Neural cell (in vitro differentiated cells): ENCODE measurements at regions not wholly inside any gene's neighbourhood (a gene's known extent, or its start where the extent isn't known, plus 50 kb on each side); places are given as distances from the start of the nearest gene placed in this dataset.

Experiments
- H2AFZ ChIP-seq: fragments of 200-600, 300-800 bp; sonication (generic), shearing (Covaris generic); 2 replicates; pipeline ENCODE4 v1.6.0; 2014; ENCODE audit warnings: low read depth, mild to moderate bottlenecking, antibody characterized with exemption, low read length, moderate library complexity
- H3F3A ChIP-seq: fragments of 200-600 bp; shearing (Covaris generic); 2 replicates; pipeline ENCODE4 v1.6.1; 2016; ENCODE audit warnings: mild to moderate bottlenecking, moderate library complexity, mixed read lengths, antibody characterized with exemption, low read length; ENCODE audit not compliant: insufficient read depth, poor library complexity, severe bottlenecking
- H3K27ac ChIP-seq: fragments of 200-600, 300-800 bp; sonication (generic), shearing (Covaris generic); 2 replicates; pipeline ENCODE4 v1.5.1; 2014; ENCODE audit warnings: mild to moderate bottlenecking, low read length, moderate library complexity
- H3K27me3 ChIP-seq: fragments of 300-800, 200-600 bp; sonication (generic), shearing (Covaris generic); 2 replicates; pipeline ENCODE4 v1.6.0; 2014; ENCODE audit warnings: mild to moderate bottlenecking, low read depth, low read length, moderate library complexity; ENCODE audit not compliant: insufficient read depth
- H3K36me3 ChIP-seq: fragments of 300-800, 200-600 bp; sonication (generic), shearing (Covaris generic); 2 replicates; pipeline ENCODE4 v1.5.1; 2014; ENCODE audit warnings: mild to moderate bottlenecking, antibody characterized with exemption, low read length, moderate library complexity; ENCODE audit not compliant: insufficient read depth
- H3K4me2 ChIP-seq: fragments of 300-800, 200-600 bp; sonication (generic), shearing (Covaris generic); 2 replicates; pipeline ENCODE4 v1.6.0; 2014; ENCODE audit warnings: mild to moderate bottlenecking, low read length
- H3K4me3 ChIP-seq: fragments of 300-800, 200-600 bp; sonication (generic), shearing (Covaris generic); 2 replicates; pipeline ENCODE4 v1.5.1; 2014; ENCODE audit warnings: mild to moderate bottlenecking, low read length, moderate library complexity
- H3K79me2 ChIP-seq: fragments of 200-600 bp; shearing (Covaris generic); replicated peaks from 2 replicates; pipeline ENCODE4 v1.6.0; 2014; ENCODE audit warnings: mild to moderate bottlenecking, low read length, moderate library complexity; ENCODE audit not compliant: insufficient read depth
- H3K9ac ChIP-seq: fragments of 300-800, 200-600 bp; sonication (generic), shearing (Covaris generic); 2 replicates; pipeline ENCODE4 v1.6.1; 2016; ENCODE audit warnings: mild to moderate bottlenecking, low read length, mixed read lengths
- H3K9me2 ChIP-seq: fragments of 200-600 bp; shearing (Covaris generic); 2 replicates; pipeline ENCODE4 v1.6.1; 2016; ENCODE audit warnings: mild to moderate bottlenecking, low read length, mixed read lengths; ENCODE audit not compliant: insufficient read depth
- H3K9me3 ChIP-seq: fragments of 200-600, 300-800 bp; sonication (generic), shearing (Covaris generic); 2 replicates; pipeline ENCODE4 v1.6.1; 2016; ENCODE audit warnings: mild to moderate bottlenecking, mixed run types, low read length, moderate library complexity, mixed read lengths
- H4K20me1 ChIP-seq: fragments of 200-600 bp; shearing (Covaris generic); 2 replicates; pipeline ENCODE4 v1.6.1; 2016; ENCODE audit warnings: mild to moderate bottlenecking, mixed run types; ENCODE audit not compliant: insufficient read depth
- CTCF ChIP-seq: fragments of 450-650 bp; IDR thresholded peaks from 2 replicates; pipeline ENCODE4 v1.5.1; 2014; ENCODE audit warnings: antibody characterized with exemption, mild to moderate bottlenecking, moderate library complexity; ENCODE audit not compliant: poor library complexity, severe bottlenecking
- EP300 ChIP-seq: fragments of 450-650 bp; conservative IDR thresholded peaks from 2 replicates; pipeline ENCODE4 v1.6.1; 2014; ENCODE audit warnings: antibody characterized with exemption, mild to moderate bottlenecking, moderate library complexity; ENCODE audit not compliant: poor library complexity, severe bottlenecking
- EZH2 ChIP-seq: fragments of 200-600, 300-800 bp; shearing (Covaris generic), sonication (generic); IDR thresholded peaks from 2 replicates; pipeline ENCODE4 v1.6.1; 2014; ENCODE audit warnings: antibody characterized with exemption, low read length, borderline replicate concordance, mild to moderate bottlenecking; ENCODE audit not compliant: insufficient read depth, poor library complexity, severe bottlenecking
- MXI1 ChIP-seq: fragments of 450-650 bp; conservative IDR thresholded peaks from 2 replicates; pipeline ENCODE4 v1.6.1; 2014; ENCODE audit warnings: antibody characterized with exemption, mild to moderate bottlenecking; ENCODE audit not compliant: poor library complexity, severe bottlenecking
- POLR2AphosphoS5 ChIP-seq: IDR thresholded peaks from 2 replicates; pipeline ENCODE4 v1.6.1; 2012
- RAD21 ChIP-seq: fragments of 450-650 bp; conservative IDR thresholded peaks from 2 replicates; pipeline ENCODE4 v1.6.1; 2014; ENCODE audit warnings: antibody characterized with exemption, mild to moderate bottlenecking, moderate library complexity
- SMC3 ChIP-seq: fragments of 450-650 bp; conservative IDR thresholded peaks from 2 replicates; pipeline ENCODE4 v1.6.1; 2014; ENCODE audit warnings: antibody characterized with exemption, mild to moderate bottlenecking, moderate library complexity; ENCODE audit not compliant: poor library complexity
- TAF1 ChIP-seq: IDR thresholded peaks from 2 replicates; pipeline ENCODE4 v1.6.1; 2012; ENCODE audit warnings: low read depth
- TF ChIP-seq, protein P1 (sequence below): IDR thresholded peaks from 2 replicates; pipeline ENCODE4 v1.6.1; 2012; ENCODE audit warnings: borderline replicate concordance

- Histone ChIP-seq H3K36me3 (no peaks in the 10 kb centered on the region), H3F3A (no peaks in the 10 kb centered on the region), H3K4me3 (no peak overlapping the region), H3K4me2 (no peak overlapping the region), H3K27me3 (no peaks in the 10 kb centered on the region), H3K9me3 (no peaks in the 10 kb centered on the region), H3K9ac (no peak overlapping the region), H2AFZ (no peak overlapping the region), H3K79me2 (no peaks in the 10 kb centered on the region), H4K20me1 (no peaks in the 10 kb centered on the region), H3K27ac (no peak overlapping the region), H3K9me2 (no peaks in the 10 kb centered on the region)
- TF ChIP-seq RAD21 (no peak), MXI1 (no peak), EP300 (no peak), POLR2AphosphoS5 (no peak), CTCF (no peak), EZH2 (no peak), TAF1 (no peak), SMC3 (no peak)
- TF ChIP-seq, protein P1, sequence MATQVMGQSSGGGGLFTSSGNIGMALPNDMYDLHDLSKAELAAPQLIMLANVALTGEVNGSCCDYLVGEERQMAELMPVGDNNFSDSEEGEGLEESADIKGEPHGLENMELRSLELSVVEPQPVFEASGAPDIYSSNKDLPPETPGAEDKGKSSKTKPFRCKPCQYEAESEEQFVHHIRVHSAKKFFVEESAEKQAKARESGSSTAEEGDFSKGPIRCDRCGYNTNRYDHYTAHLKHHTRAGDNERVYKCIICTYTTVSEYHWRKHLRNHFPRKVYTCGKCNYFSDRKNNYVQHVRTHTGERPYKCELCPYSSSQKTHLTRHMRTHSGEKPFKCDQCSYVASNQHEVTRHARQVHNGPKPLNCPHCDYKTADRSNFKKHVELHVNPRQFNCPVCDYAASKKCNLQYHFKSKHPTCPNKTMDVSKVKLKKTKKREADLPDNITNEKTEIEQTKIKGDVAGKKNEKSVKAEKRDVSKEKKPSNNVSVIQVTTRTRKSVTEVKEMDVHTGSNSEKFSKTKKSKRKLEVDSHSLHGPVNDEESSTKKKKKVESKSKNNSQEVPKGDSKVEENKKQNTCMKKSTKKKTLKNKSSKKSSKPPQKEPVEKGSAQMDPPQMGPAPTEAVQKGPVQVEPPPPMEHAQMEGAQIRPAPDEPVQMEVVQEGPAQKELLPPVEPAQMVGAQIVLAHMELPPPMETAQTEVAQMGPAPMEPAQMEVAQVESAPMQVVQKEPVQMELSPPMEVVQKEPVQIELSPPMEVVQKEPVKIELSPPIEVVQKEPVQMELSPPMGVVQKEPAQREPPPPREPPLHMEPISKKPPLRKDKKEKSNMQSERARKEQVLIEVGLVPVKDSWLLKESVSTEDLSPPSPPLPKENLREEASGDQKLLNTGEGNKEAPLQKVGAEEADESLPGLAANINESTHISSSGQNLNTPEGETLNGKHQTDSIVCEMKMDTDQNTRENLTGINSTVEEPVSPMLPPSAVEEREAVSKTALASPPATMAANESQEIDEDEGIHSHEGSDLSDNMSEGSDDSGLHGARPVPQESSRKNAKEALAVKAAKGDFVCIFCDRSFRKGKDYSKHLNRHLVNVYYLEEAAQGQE = no peak
Observed at GRCh38 chrX:130497531-130497930, 95.7 kb downstream of the RBMX2 start.

DNA sequence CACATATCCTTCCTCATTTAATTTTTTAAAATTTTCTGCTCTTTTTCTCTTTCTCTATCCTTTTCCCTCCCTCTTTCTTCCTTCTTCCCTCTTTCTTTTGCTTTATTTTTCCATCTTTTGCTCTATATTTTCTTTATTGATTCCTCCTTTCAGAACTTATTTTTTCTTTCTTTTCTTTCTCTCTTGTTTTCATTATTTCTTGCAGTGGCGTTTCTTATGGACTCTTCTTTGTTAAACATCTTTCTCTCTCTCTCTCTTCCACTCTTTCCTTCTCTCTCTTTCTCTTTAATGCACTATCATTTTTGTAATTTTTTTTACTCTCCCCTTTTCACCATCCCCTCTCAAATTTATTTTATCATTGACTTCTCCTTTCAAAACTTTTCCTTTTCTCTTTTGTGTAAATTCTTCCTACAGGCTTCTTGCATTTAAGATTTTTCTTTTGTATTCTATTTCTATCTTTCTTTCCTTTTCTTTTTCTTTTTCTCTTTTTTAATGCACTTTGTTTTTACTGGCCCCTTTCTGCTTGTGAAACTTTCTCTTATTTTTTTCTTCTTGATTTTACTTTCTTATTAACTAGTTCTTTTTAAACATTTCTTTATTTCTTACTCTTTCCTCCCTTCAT is 97.0 kb downstream of the RBMX2 start:
- H3K9ac ChIP-seq = no peak overlapping the region
- no peak overlapping the region for H3K27ac ChIP-seq
- no peak for TF ChIP-seq POLR2AphosphoS5
- TF ChIP-seq RAD21 = no peak
- no peaks in the 10 kb centered on the region for H4K20me1 ChIP-seq
- H2AFZ ChIP-seq = no peak overlapping the region
- H3K9me3 ChIP-seq = no peaks in the 10 kb centered on the region
- H3K79me2 ChIP-seq = no peaks in the 10 kb centered on the region
- no peaks in the 10 kb centered on the region for H3K27me3 ChIP-seq
- H3K4me3 ChIP-seq = no peak overlapping the region
- no peaks in the 10 kb centered on the region for H3F3A ChIP-seq
- H3K9me2 ChIP-seq = no peaks in the 10 kb centered on the region
- H3K4me2 ChIP-seq = no peak overlapping the region
- no peaks in the 10 kb centered on the region for H3K36me3 ChIP-seq
